ENCODE measurements at regions not wholly inside any gene's neighbourhood (a gene's known extent, or its start where the extent isn't known, plus 50 kb on each side); places are given as distances from the start of the nearest gene placed in this dataset.

GRCh38 chr5:8750100-8750499 is 795.8 kb downstream of the SEMA5A start:
- FAIRE-seq, result no peak
- no peak for DNase-seq (ENCODE audit: insufficient read length)
- TF ChIP-seq POLR2AphosphoS5 (IDR thresholded peaks at IDR 0.05; ENCODE audit: low read depth, low read length) (no peak), TAF1 (IDR thresholded peaks at IDR 0.05; ENCODE audit: borderline replicate concordance, low read depth, low read length) (no peak), POLR2A (IDR thresholded peaks at IDR 0.05; ENCODE audit: low read depth, low read length) (no peak)

GRCh38 chr5:8751971-8752370 is 793.9 kb downstream of the SEMA5A start:
- TF ChIP-seq TAF1 (IDR thresholded peaks at IDR 0.05; ENCODE audit: borderline replicate concordance, low read depth, low read length) (no peak), POLR2AphosphoS5 (IDR thresholded peaks at IDR 0.05; ENCODE audit: low read depth, low read length) (no peak), POLR2A (IDR thresholded peaks at IDR 0.05; ENCODE audit: low read depth, low read length) (no peak)
- FAIRE-seq, result no peak

DNA sequence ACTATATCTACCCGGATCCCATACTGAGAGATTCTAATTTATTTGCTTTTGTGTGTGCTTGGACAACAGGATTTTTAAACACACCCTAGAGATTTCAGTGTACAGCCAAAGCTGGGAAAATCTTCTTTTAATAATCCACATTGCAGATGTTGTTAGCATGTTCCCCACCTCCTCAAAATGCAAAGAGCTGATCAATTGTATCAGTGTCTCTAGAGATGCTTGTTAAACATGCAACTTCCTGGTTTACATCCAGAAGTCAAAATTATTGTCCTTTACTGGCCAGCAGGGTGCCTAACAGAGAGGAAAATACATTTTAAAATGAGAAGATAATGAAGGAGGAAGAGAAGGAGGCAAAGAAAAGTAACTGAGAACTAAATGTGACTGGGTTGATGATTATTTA is 793.3 kb downstream of the SEMA5A start:
- FAIRE-seq (no peak), DNase-seq (ENCODE audit: insufficient read length) (no peak)
- no peak for TF ChIP-seq TAF1 (IDR thresholded peaks at IDR 0.05; ENCODE audit: borderline replicate concordance, low read depth, low read length)
- no peak for TF ChIP-seq POLR2AphosphoS5 (IDR thresholded peaks at IDR 0.05; ENCODE audit: low read depth, low read length)
- no peak for TF ChIP-seq POLR2A (IDR thresholded peaks at IDR 0.05; ENCODE audit: low read depth, low read length)

More at GRCh38 chr5:8751971-8752370, 793.9 kb downstream of the SEMA5A start:
- no peak for DNase-seq (ENCODE audit: insufficient read length)

DNA sequence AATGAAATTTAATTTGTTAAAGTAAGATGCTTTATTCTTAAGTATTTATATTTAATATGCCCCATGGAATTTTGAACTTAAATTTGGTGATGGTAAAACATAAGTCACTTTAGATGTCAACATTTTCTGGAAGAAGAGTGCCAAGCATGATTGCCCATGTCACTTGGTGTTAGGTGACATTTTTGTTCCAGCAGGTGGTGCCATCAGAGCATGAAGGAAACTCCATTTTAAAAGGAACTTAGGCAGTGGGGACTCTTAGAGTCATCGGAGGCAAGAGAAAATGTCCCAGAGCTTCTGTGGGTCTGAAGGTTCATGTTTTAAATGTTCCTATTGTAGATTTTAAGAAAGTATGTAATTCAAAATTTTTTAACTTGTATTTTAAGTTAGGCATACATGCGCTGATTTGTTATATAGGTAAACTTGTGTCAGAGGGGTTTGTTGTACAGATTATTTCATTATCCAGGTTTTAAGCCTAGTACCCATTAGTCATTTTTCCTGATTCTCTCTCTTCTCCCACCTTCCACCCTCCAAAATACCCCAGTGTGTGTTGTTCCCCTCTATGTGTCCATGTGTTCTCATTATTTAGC is 789.3 kb downstream of the SEMA5A start:
- no peak for TF ChIP-seq TAF1 (IDR thresholded peaks at IDR 0.05; ENCODE audit: borderline replicate concordance, low read depth, low read length)
- TF ChIP-seq POLR2AphosphoS5 (IDR thresholded peaks at IDR 0.05; ENCODE audit: low read depth, low read length), result no peak
- TF ChIP-seq POLR2A (IDR thresholded peaks at IDR 0.05; ENCODE audit: low read depth, low read length), result no peak
- no peak for DNase-seq (ENCODE audit: insufficient read length)
- FAIRE-seq, result peak; percentile 62

DNA sequence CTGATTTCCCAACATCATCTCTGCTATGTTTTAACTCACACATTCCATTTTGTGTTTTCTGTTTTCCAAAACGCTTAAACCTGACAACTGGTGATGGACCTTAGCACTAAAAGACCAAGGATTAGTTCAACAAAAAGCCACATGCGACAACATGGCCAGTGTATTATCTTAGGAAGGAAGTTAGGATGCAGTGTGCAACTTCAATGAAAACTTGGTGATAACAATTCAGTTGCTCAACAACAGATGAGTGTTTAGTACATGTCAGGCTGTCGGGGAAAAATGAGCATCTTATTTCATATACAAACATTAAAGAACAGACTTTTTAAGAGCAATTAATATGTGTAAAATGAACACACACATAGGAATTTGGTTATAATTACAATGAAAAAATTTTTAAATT is 780.0 kb downstream of the SEMA5A start:
- FAIRE-seq (no peak), DNase-seq (ENCODE audit: insufficient read length) (no peak)
- no peak for TF ChIP-seq POLR2A (IDR thresholded peaks at IDR 0.05; ENCODE audit: low read depth, low read length)
- TF ChIP-seq POLR2AphosphoS5 (IDR thresholded peaks at IDR 0.05; ENCODE audit: low read depth, low read length), result no peak
- no peak for TF ChIP-seq TAF1 (IDR thresholded peaks at IDR 0.05; ENCODE audit: borderline replicate concordance, low read depth, low read length)

DNA sequence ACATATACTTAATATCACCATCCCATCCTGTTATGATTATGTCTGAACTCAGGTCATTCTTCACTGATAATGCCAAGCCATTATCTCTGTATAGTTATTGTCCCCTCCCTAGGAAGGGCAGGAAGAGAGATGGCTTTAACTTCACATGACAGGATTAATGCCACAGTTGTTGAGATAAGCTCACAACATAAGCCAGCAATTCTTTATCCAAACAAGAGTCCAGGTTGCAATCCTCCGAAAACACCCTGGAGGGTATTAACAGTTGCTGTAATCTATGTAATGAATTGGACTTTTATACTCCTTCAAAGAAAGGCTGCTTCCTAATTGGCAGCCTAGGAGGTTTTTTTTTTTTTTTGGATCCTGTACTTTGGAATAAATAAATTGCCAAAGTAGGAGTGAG is 779.4 kb downstream of the SEMA5A start:
- FAIRE-seq, result no peak

DNA sequence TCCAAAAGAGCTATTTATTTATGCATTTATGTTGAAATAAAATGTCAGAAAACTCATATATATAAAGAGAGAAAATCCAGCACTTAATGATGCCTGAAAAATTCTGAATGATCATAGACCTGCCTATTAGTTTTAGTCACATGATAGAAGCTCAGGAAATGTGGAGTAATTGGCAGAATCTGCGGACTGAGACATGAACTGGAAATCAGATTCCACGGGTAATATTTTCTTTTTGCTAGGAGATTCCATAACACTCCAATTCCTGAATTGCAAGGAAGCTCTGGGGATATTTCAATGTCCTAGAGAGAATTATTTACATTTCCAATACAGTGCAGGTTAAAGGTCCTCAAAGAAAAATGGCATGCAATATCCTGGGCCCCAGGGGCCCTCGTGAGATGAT is 778.8 kb downstream of the SEMA5A start:
- TF ChIP-seq TAF1 (IDR thresholded peaks at IDR 0.05; ENCODE audit: borderline replicate concordance, low read depth, low read length) (no peak), POLR2A (IDR thresholded peaks at IDR 0.05; ENCODE audit: low read depth, low read length) (no peak), POLR2AphosphoS5 (IDR thresholded peaks at IDR 0.05; ENCODE audit: low read depth, low read length) (no peak)
- no peak for FAIRE-seq
- DNase-seq (ENCODE audit: insufficient read length), result no peak

More for the DNA sequence above, 779.4 kb downstream of the SEMA5A start:
- DNase-seq (ENCODE audit: insufficient read length), result no peak
- TF ChIP-seq TAF1 (IDR thresholded peaks at IDR 0.05; ENCODE audit: borderline replicate concordance, low read depth, low read length) (no peak), POLR2A (IDR thresholded peaks at IDR 0.05; ENCODE audit: low read depth, low read length) (no peak), POLR2AphosphoS5 (IDR thresholded peaks at IDR 0.05; ENCODE audit: low read depth, low read length) (no peak)

- FAIRE-seq (no peak), DNase-seq (ENCODE audit: insufficient read length) (no peak)
- TF ChIP-seq TAF1 (IDR thresholded peaks at IDR 0.05; ENCODE audit: borderline replicate concordance, low read depth, low read length) (no peak), POLR2AphosphoS5 (IDR thresholded peaks at IDR 0.05; ENCODE audit: low read depth, low read length) (no peak), POLR2A (IDR thresholded peaks at IDR 0.05; ENCODE audit: low read depth, low read length) (no peak)
Observed at GRCh38 chr5:8767746-8768145, 778.1 kb downstream of the SEMA5A start.

DNA sequence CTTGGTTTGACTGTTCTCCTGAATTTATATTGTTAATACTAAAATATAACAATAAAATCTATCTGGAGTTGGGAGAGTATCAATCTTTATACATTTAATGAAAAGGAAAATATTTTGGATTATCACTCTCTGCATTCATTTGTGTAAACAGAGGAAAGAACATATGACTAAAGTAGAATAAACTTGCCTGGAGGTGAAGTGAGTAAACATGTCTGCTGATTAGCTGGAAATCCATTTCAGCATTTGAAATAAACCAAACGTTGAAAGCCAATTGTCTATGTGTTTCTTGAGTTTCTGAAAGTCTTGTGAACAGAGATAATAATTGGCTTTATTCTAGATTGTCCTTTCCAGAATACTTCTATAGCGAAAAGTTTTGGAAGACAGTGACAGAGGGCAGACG is 776.2 kb downstream of the SEMA5A start:
- FAIRE-seq (no peak), DNase-seq (ENCODE audit: insufficient read length) (no peak)
- TF ChIP-seq POLR2AphosphoS5 (IDR thresholded peaks at IDR 0.05; ENCODE audit: low read depth, low read length) (no peak), TAF1 (IDR thresholded peaks at IDR 0.05; ENCODE audit: borderline replicate concordance, low read depth, low read length) (no peak), POLR2A (IDR thresholded peaks at IDR 0.05; ENCODE audit: low read depth, low read length) (no peak)

GRCh38 chr5:8770431-8770830 is 775.4 kb downstream of the SEMA5A start:
- FAIRE-seq (no peak), DNase-seq (ENCODE audit: insufficient read length) (no peak)
- no peak for TF ChIP-seq TAF1 (IDR thresholded peaks at IDR 0.05; ENCODE audit: borderline replicate concordance, low read depth, low read length)
- no peak for TF ChIP-seq POLR2AphosphoS5 (IDR thresholded peaks at IDR 0.05; ENCODE audit: low read depth, low read length)
- TF ChIP-seq POLR2A (IDR thresholded peaks at IDR 0.05; ENCODE audit: low read depth, low read length), result no peak

GRCh38 chr5:8773046-8773615 is 772.7 kb downstream of the SEMA5A start:
- DNase-seq (ENCODE audit: insufficient read length) (no peak), FAIRE-seq (no peak)
- no peak for TF ChIP-seq POLR2AphosphoS5 (IDR thresholded peaks at IDR 0.05; ENCODE audit: low read depth, low read length)
- TF ChIP-seq POLR2A (IDR thresholded peaks at IDR 0.05; ENCODE audit: low read depth, low read length), result no peak
- TF ChIP-seq TAF1 (IDR thresholded peaks at IDR 0.05; ENCODE audit: borderline replicate concordance, low read depth, low read length), result no peak

DNA sequence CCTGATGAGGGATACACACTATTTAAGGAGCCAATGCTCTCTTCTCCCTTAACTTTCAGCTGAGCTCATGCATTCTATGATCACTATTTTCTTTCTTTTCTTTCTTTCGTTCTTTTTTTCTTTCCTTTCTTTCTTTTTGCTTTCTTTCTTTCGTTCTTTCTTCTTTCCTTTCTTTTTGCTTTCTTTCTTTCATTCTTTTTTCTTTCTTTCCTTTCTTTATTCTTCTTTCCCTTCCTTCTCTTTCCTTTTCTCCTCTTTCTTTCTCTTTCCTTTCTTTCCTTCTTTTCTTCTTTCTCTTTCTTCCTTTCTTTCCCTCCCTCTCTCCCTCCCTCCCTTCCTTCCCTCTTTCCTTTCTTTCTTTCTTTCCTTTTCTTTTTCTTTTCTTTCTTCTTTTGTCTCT is 761.2 kb downstream of the SEMA5A start:
- TF ChIP-seq POLR2A (IDR thresholded peaks at IDR 0.05; ENCODE audit: low read depth, low read length), result no peak
- no peak for TF ChIP-seq TAF1 (IDR thresholded peaks at IDR 0.05; ENCODE audit: borderline replicate concordance, low read depth, low read length)
- no peak for TF ChIP-seq POLR2AphosphoS5 (IDR thresholded peaks at IDR 0.05; ENCODE audit: low read depth, low read length)
- DNase-seq (ENCODE audit: insufficient read length), result no peak
- FAIRE-seq, result no peak
